ENCODE measurements at regions not wholly inside any gene's neighbourhood (a gene's known extent, or its start where the extent isn't known, plus 50 kb on each side); places are given as distances from the start of the nearest gene placed in this dataset.

DNA sequence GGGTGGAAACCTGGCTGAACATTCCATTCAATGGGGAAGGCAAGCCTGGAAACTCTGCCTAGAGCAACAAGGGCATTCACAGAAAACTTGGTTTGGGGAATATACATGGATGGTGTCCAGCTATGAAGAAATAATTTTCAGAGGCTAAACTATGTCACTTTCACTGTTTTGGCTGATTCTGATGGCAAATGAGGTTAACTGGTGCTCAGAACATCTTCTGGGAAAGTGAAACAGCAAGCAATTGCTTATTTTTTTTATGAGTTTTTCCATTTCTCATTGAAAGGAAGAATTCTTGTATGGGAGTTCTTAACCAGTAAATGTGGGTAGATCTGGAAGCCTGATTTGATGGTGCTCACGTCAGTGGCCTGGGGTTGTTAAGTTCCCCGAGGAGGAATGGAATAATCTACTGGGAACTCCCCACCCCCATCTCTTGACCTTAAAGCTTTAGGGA lies 132.8 kb upstream of the BTG1 start:
- ATAC-seq, result no peak
- TF ChIP-seq PATZ1 (CRISPR knock-in tag; IDR thresholded peaks at IDR 0.05; ENCODE audit: borderline replicate concordance), result no peak
- no peak for TF ChIP-seq CSRNP3 (CRISPR knock-in tag; IDR thresholded peaks at IDR 0.05)
- TF ChIP-seq, protein P1, sequence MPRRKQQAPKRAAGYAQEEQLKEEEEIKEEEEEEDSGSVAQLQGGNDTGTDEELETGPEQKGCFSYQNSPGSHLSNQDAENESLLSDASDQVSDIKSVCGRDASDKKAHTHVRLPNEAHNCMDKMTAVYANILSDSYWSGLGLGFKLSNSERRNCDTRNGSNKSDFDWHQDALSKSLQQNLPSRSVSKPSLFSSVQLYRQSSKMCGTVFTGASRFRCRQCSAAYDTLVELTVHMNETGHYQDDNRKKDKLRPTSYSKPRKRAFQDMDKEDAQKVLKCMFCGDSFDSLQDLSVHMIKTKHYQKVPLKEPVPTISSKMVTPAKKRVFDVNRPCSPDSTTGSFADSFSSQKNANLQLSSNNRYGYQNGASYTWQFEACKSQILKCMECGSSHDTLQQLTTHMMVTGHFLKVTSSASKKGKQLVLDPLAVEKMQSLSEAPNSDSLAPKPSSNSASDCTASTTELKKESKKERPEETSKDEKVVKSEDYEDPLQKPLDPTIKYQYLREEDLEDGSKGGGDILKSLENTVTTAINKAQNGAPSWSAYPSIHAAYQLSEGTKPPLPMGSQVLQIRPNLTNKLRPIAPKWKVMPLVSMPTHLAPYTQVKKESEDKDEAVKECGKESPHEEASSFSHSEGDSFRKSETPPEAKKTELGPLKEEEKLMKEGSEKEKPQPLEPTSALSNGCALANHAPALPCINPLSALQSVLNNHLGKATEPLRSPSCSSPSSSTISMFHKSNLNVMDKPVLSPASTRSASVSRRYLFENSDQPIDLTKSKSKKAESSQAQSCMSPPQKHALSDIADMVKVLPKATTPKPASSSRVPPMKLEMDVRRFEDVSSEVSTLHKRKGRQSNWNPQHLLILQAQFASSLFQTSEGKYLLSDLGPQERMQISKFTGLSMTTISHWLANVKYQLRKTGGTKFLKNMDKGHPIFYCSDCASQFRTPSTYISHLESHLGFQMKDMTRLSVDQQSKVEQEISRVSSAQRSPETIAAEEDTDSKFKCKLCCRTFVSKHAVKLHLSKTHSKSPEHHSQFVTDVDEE (CRISPR knock-in tag; IDR thresholded peaks at IDR 0.05), result no peak
- no peak for TF ChIP-seq ZFP30 (CRISPR knock-in tag; IDR thresholded peaks at IDR 0.05)
- no peak for TF ChIP-seq ZFP3 (CRISPR knock-in tag; IDR thresholded peaks at IDR 0.05)
- no peak for TF ChIP-seq TOX (CRISPR knock-in tag; IDR thresholded peaks at IDR 0.05; ENCODE audit: borderline replicate concordance)
- TF ChIP-seq GLIS3 (CRISPR knock-in tag; IDR thresholded peaks at IDR 0.05), result no peak
- TF ChIP-seq ARNTL (CRISPR knock-in tag; IDR thresholded peaks at IDR 0.05; ENCODE audit: borderline replicate concordance, low read depth), result no peak
- no peak for TF ChIP-seq ZNF8 (CRISPR knock-in tag; IDR thresholded peaks at IDR 0.05)
- no peak for TF ChIP-seq ZC3H10 (CRISPR knock-in tag; IDR thresholded peaks at IDR 0.05)
- no peak for TF ChIP-seq BACH2 (CRISPR knock-in tag; IDR thresholded peaks at IDR 0.05; ENCODE audit: borderline replicate concordance)
- no peak for TF ChIP-seq CSDC2 (CRISPR knock-in tag; IDR thresholded peaks at IDR 0.05)
- TF ChIP-seq SNAI2 (CRISPR knock-in tag; IDR thresholded peaks at IDR 0.05), result no peak
- TF ChIP-seq RARB (CRISPR knock-in tag; IDR thresholded peaks at IDR 0.05), result no peak
- TF ChIP-seq PPARA (CRISPR knock-in tag; IDR thresholded peaks at IDR 0.05; ENCODE audit: borderline replicate concordance), result no peak
- no peak for TF ChIP-seq ZNF565 (CRISPR knock-in tag; conservative IDR thresholded peaks at IDR 0.05; ENCODE audit: low read depth)
- TF ChIP-seq OSR1 (CRISPR knock-in tag; IDR thresholded peaks at IDR 0.05), result no peak

DNA sequence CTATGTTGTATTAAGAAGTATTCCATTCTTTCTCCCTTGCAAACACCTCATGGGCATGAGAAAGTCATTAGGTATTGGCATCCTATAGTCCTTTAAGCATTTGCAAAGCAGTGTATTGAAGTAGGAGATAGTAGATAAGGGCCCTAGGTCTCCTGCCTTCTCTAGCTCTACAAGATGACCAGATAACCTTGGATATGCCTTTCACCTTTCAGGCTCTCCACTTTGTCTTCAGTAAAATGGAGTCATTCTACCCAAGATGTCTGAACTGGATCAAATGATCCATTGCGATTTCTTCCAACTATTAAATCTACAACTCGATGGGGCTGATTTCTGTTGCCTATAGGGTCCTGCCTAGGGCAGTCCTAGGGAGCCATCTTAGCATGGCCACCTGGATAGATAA lies 132.1 kb upstream of the BTG1 start:
- no peak for ATAC-seq
- TF ChIP-seq ZC3H10 (CRISPR knock-in tag; IDR thresholded peaks at IDR 0.05) (no peak), ARNTL (CRISPR knock-in tag; IDR thresholded peaks at IDR 0.05; ENCODE audit: borderline replicate concordance, low read depth) (no peak), CSDC2 (CRISPR knock-in tag; IDR thresholded peaks at IDR 0.05) (no peak), ISL1 (CRISPR knock-in tag; IDR thresholded peaks at IDR 0.05) (no peak), CSRNP3 (CRISPR knock-in tag; IDR thresholded peaks at IDR 0.05) (no peak), ZFP30 (CRISPR knock-in tag; IDR thresholded peaks at IDR 0.05) (no peak), POU6F1 (CRISPR knock-in tag; IDR thresholded peaks at IDR 0.05; ENCODE audit: borderline replicate concordance, low read depth) (no peak), ZNF565 (CRISPR knock-in tag; conservative IDR thresholded peaks at IDR 0.05; ENCODE audit: low read depth) (no peak), ZNF8 (CRISPR knock-in tag; IDR thresholded peaks at IDR 0.05) (no peak), TOX (CRISPR knock-in tag; IDR thresholded peaks at IDR 0.05; ENCODE audit: borderline replicate concordance) (no peak)

- TF ChIP-seq SNAI2 (CRISPR knock-in tag; IDR thresholded peaks at IDR 0.05) (no peak), RARB (CRISPR knock-in tag; IDR thresholded peaks at IDR 0.05) (no peak), ARNTL (CRISPR knock-in tag; IDR thresholded peaks at IDR 0.05; ENCODE audit: borderline replicate concordance, low read depth) (no peak), ESRRG (CRISPR knock-in tag; IDR thresholded peaks at IDR 0.05) (no peak), ZFP3 (CRISPR knock-in tag; IDR thresholded peaks at IDR 0.05) (no peak)
- TF ChIP-seq, protein P2, sequence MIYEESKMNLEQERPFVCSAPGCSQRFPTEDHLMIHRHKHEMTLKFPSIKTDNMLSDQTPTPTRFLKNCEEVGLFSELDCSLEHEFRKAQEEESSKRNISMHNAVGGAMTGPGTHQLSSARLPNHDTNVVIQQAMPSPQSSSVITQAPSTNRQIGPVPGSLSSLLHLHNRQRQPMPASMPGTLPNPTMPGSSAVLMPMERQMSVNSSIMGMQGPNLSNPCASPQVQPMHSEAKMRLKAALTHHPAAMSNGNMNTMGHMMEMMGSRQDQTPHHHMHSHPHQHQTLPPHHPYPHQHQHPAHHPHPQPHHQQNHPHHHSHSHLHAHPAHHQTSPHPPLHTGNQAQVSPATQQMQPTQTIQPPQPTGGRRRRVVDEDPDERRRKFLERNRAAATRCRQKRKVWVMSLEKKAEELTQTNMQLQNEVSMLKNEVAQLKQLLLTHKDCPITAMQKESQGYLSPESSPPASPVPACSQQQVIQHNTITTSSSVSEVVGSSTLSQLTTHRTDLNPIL (CRISPR knock-in tag; IDR thresholded peaks at IDR 0.05; ENCODE audit: low read depth), result no peak
- ATAC-seq, result no peak
Observed at GRCh38 chr12:92276276-92276675, 130.6 kb upstream of the BTG1 start.

Measured in SK-N-SH treated with all-trans-retinoic acid at 6 μM for 48 hours (cell line).